ENCODE measurements at regions not wholly inside any gene's neighbourhood (a gene's known extent, or its start where the extent isn't known, plus 50 kb on each side); places are given as distances from the start of the nearest gene placed in this dataset.

- no peak for TF ChIP-seq TAF1 (IDR thresholded peaks at IDR 0.05; ENCODE audit: low read depth, low read length)
- TF ChIP-seq POLR2AphosphoS5 (IDR thresholded peaks at IDR 0.05; ENCODE audit: low read depth, low read length), result no peak
- no peak for TF ChIP-seq POLR2A (IDR thresholded peaks at IDR 0.05; ENCODE audit: low read depth, low read length)
- TF ChIP-seq SPI1 (IDR thresholded peaks at IDR 0.05; ENCODE audit: low read depth, low read length), result no peak
- no peak for TF ChIP-seq POU2F2 (IDR thresholded peaks at IDR 0.05; ENCODE audit: low read depth, low read length)
Measured at GRCh38 chr3:72582963-72583362, 265.3 kb downstream of the SHQ1 start.

Measured in GM12891 (cell line).